ENCODE measurements at regions not wholly inside any gene's neighbourhood (a gene's known extent, or its start where the extent isn't known, plus 50 kb on each side); places are given as distances from the start of the nearest gene placed in this dataset.

DNA sequence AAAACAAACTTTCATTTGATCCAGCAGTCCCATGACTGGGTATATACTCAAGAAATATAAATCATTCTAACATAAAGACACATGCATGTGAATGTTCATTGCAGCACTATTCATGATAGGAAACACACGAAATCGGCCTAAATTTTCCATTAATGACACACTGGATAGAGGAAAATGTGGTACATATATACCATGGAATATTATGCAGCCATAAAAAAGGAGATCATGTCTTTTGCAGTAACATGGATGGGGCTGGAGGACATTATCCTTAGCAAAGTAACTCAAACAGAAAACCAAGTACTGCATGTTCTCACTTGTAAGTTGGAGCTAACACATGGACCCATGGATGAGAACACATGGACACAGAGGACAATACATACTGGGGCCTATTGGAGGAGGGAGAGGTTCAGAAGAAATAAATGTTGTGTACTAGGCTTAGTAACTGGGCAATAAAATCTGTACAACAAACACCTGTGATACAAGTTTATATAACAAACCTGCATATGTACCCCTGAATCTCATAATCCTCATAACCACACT is 283.6 kb downstream of the LMO7 start:
- DNase-seq: no peak

DNA sequence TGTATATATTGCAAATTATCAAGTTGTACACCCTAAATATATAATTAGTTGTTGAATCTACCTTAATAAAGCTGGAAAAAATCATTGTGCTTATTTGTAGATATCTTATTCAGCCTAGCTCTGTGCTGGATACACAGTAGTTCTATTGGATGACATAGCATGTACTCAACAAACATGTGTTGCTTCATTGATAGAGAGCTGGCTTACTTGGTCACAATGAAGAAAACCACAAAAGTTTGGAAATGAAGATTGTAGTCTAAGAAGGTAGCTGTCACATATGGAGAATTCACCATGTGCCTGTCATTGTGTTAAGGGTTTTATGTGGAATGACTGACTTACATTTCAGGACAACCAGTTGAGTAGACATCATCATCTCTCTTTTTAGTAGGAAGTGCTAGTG is 278.9 kb downstream of the LMO7 start:
- DNase-seq: no peak

DNA sequence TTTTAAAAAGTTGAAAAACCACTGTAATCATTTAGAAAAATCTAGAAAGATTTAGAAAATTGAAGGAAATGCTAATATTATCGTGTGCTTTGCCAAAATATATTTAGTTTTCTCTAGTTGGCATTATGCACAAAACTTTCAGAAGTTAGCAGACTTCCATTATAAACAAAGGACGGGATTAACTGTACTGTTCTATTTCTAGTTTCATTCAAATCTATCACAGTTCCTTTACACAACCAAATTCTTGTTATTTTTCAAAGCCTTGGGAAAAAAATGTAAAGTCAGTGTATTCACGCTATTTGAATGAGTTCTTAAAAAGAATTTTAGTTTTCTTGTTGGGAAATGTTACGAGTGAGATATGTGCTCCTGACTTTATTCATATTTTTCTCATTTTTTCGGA is 277.8 kb downstream of the LMO7 start:
- no peak for DNase-seq

DNA sequence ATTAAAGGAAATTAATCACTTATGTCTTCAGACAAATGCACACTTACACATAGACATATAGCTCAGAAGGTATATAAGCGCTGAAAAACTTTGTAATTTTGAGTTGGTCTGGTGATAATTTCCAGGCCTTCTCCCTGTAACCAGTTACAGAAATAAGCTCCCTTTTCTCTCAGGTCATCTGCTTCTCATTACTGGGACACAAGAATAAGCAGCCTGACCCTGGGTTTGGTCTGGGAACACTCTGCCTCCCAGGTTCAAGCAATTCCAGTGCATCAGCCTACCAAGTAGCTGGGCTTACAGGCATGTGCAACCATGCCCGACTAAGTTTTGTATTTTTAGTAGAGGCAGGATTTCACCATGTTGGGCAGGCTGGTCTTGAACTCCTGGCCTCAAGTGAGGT is 274.5 kb downstream of the LMO7 start:
- no peak for DNase-seq

Data from suppressor macrophage treated with lipopolysaccharide for 1 hour (primary cell).